ENCODE measurements at regions not wholly inside any gene's neighbourhood (a gene's known extent, or its start where the extent isn't known, plus 50 kb on each side); places are given as distances from the start of the nearest gene placed in this dataset.
"Not testable (repeated sequence)": the region's sequence is repeated elsewhere in the genome, so short reads cannot be mapped to it uniquely, and the experiment has no call there.

DNA sequence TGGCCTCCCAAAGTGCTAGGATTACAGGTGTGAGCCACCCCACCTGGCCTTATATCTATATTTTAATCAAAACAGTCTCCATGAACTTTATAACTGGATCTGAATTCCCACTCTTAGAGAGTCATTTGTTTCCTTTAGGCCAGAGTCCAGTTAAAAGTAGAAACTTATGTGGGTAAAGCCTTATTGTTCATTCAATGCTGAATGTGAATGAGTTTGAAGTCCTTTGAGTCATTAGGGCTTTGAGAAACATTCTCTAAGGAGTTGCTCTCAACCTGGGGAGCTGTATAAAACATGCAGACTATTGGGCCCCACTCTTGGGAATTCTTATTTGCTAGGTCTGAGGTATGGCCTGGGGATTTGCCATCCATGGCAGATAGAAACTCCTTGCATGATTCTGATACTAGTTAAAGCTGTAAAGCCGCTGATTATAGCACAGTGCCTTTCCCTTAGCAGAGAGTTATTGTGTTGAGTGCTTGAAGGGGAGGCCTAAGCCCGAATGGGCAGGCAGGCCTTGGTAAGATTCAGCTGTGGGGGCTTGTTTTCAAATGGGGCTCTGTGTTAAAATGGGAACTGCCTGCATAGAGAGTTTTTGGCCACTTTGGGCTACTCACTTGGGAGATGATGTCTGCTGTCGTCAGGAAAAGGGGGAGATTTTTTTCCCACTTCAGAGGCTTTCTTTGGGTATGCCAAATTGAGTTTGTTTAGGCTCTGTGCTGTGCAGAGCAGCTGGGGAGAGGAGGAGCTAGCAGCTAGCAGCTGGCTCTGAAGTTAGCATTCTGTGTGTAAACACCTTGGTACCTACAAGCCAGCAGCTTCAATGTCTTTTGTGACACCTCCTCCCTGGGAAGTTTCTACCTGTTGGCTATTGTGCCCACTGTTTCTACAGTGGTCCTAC lies 117.5 kb downstream of the DACT1 start:
- DNase-seq, result no peak

DNA sequence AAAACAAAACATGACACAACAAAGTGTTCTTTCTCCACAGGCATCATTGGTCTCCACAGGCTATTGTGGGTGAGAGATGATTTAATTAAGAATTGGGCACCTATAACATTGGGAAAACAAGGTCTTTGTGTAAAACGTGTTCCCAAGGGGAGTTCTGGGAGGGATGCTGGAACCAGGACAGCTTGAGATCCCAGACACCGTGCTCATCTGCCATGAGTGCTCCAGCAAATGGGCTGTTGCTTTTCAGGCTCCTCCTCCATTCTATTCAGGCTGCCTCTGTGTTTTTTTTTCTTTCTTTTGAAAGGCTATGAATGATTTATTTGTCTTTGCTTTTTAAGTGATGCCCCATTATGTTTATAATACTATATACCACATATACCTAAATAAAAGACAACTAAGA lies 122.4 kb downstream of the DACT1 start:
- no peak for DNase-seq

DNA sequence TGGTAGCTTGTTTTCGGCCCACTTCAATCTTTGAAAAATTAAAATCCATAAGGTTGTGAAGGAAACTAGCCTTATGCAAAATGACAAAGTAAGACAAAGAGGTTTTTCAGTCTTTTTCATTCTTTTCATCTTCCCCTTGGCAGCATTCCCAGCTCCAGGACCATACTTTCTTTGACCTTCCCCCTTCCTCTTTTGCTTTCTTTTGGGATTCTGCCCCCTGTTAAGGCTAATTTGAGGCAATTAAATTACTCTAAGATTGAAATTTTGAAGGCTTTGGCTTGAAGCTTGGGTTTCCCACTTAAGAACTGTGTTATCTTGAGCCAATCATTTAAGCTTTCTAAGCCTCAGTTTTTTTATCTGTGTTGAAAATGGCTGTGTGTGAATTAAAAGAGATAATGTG lies 124.9 kb downstream of the DACT1 start:
- no peak for DNase-seq

DNA sequence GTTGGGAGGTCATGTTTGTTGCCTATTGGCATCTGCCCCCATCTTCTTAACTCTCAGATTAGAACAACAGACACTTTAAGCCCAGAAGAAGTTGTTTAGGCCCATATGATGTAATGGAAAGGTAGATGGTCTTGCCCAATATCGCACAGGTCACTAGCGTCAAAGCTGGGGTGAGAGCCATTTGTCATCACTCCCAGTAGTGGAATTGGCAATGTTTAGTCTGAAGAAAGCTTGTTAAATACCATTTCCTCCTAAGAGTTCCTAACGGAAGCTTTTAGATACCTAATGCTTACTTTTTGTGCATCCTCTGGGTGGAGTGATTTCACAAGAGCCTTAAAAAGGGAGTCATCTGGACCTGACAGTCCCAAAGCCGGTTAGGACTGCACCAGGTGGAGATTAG lies 125.4 kb downstream of the DACT1 start:
- DNase-seq, result no peak

DNA sequence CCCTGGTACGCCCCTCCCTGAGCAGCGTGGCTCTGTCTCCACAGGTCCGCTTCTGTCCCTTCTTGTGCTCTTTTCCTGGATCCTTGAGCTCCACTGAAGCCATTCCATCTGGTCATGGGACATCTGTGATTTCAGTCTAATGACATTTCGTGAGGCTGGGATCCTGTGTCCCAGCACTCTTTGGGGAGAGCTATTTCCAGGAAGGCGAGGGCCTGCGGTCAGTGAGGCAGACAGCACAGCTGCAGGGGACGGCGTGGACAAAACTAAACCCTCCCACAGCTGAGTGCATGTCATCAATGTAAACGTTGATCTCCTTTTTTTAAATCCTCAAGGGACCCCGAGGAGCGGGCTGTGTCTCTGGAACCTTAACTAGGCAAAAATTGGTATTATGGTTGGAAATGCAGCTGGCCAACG lies 127.7 kb downstream of the DACT1 start:
- DNase-seq, result no peak

DNA sequence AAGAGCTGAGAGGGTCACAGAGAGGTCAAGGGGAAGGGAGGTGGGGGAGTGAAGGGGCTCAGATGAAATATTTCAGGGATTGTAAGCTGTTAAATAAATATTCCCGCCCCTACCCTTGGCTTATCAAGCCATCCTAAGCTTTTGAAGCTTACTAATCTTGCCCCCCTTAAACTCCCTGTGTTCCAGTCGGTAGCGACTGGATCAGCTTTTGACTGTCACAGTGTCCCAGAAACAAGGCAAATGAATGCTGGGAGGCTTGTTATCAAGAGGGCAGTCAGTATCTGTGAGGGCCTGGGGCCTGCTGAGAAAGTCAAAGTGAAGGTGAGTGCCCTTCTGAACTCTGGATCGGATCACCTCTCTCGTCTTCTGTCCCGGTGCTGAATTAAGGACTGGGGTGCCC lies 128.1 kb downstream of the DACT1 start:
- DNase-seq, result no peak

DNA sequence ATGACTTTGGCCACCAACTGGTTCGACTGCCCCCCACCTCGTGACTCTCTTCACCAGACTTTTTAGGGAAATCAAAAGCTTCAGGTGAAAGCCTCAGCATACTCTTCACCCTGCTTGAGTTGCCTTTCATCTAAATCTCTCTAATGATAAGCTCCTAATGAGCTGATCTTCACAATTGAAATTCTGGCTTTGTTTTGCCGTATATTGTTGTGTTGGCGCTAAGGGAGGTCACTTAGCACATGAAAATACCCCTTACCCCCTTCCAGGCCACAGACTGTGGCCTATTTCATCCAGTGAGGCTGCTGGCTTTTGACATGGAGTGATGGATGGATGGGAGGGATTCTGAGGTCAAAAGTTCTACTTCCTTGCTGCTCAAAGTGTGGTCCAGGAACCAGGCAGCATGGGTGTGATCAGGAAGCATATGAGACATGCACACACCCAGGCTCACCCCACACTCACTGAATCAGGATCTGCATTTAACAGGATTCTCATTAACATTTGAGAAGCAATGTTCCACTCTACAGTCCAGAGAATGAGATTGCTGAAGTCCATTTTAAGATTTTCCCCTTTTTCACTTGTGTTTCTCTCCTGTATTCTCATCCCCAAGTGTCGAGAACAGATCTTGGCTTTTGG lies 131.4 kb downstream of the DACT1 start:
- no peak for DNase-seq

DNA sequence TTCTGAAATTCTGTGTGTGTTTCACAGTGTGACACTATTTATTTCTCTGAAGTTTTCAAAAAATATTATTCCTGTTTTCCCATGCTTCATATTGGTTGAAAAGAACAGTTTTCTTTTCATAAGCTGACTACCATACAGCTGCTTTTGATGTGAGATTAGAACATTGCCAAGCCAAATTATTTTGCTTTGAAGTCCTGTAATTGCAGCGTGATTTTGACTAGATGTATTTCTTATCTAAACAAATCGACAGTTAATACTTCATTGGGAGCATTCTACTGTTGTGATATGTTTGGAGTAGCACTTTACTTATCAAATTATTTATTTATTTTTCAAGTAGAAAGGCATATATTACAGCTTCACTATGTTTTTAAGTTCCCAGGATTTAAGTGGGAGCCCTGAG lies 132.0 kb downstream of the DACT1 start:
- no peak for DNase-seq

DNA sequence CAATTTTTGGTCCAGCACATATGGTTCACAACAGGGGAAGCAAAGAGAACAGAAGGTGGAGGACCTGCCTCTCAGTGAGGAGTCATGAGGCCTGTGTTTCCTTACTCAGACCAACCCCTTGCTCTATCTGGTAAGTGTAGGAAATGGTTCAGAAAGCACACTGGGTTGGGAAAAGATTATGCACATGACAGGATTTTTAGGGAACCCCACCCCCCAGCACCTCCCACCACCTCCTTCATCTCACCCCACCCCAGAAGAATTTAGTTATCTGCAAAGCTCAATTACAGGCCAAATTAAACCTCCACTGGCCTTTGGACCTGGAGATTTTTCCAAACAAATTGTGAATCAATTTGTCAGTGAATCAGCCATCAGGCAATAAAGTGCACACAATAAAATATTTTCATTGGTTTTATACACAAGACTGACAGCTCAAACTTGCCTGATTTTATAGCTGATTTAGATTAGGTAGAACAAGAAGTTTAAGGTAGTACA lies 132.8 kb downstream of the DACT1 start:
- no peak for DNase-seq

DNA sequence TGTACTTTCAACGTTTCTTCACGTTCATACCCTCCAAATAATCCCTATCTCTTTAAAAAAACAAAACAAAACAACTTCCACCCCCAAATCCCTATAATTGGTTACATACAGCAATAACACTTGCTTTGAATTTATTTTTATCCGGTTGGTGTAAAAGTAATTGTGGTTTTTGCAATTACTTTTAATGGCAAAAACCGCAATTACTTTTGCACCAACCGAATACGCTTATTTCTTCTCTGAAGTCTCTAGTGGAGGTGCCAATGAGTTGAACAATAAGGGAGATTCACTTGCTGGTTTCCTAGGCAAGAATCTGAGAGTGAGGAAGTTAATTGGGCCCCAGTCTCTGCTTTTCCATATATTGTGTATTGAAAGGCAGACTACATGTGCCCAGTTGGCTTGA lies 133.3 kb downstream of the DACT1 start:
- DNase-seq, result no peak

DNA sequence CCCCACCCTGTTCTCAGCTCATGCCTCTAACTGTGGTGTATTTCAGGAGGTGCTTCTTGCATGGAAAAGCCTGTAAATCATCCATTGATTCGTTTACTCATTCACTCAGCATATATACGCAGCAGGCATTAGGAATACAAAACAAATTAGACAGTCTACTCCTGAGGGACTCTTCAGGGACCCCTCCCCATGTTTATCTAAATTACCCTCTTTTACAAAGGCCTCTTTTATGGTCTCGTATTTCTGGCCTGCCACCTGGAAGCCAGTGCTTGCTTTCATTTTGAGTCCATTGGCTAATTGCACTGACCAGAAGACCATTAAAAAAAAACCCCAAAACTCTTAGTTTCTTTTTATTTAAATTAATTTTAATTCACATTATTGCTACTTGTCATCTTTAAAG lies 134.4 kb downstream of the DACT1 start:
- no peak for DNase-seq

DNA sequence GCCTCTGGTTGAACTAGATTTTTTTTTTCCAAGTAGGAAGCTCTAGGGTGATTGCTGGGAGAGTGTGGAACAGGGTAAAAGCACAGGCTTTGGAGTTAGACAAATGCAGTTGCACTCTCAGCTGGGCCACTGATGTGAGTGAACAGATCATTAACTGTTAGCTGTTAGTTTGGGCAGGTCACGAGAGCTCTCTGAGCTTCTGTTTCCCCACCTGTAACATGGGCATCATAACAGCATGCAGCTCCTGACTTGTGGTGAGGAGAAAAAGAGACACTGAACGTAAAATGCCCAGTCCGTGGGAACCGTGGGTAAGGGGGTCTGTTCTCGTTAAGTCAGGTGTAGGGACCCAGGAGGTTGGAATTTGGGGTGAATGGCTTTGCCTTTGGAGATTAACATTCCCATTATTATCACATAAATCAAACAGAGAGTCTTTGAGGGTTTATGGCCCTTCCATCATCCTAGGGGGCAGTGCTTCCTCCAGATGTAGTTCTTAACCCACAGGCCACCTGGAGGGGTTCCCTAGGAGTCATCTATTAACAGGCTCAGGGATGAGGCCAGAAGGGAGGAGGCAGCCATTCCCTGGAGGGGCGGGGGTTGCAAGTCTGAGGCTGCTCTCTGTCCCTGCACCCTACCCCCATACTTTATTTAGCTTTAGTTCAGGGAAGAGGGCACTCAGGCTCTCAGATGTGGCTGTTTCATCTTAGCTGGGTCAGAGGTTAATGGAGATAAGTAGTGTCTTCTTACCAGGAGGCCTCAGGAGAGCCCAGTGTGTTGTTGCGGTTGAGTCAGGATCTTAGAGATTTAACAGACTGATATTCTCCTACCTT lies 135.2 kb downstream of the DACT1 start:
- DNase-seq, result no peak

DNA sequence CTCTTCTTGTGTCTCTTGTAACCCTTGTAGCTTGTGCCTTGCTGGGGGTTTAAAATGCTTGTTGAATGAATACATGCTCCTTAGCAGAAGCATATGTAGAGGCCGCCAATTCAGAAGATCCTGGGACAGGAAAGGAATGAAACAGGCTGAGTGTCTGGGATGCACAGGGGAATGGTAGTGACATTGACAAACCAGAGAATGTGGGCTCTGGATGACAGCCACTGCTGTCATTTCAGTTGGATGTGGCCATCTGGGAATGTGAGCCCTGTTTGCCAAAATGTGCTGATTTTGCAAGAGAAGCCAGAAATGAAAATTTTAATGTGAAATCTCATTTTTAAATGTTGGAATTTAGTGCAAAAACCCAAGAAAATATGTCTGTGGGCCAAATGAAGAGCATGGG lies 136.8 kb downstream of the DACT1 start:
- no peak for DNase-seq

DNA sequence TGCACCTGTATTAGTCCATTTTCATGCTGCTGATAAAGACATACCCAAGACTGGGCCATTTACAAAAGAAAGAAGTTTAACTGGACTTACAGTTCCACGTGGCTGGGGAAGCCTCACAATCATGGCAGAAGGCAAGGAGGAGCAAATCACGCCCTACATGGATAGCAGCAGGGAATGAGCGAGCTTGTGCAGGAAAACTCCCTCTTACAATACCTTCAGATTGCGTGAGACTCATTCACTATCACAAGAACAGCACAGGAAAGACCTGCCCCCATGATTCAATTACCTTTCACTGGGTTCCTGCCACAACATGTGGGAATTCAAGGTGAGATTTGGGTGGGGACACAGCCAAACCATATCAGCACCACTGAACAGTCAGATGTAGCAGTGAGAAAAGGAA lies 137.4 kb downstream of the DACT1 start:
- DNase-seq, result not testable (repeated sequence)

DNA sequence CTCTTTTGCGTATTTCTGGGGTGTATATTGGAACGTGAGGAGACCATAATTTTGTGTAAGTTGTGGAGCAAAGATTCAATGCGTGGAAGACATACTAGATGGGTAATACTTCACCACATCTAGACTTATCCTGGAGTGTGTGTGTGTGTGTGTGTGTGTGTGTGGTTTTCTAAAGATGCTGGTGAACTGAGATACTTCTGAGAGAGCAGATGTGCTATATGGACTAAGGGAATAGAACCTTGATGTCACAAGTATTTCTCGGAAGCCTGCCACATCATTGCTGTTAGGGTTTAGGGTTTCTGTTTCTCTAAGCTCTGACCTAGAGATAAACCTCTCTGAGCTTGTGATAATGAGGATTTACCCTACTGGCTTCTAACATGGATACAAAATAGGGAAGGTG lies 138.8 kb downstream of the DACT1 start:
- no peak for DNase-seq

DNA sequence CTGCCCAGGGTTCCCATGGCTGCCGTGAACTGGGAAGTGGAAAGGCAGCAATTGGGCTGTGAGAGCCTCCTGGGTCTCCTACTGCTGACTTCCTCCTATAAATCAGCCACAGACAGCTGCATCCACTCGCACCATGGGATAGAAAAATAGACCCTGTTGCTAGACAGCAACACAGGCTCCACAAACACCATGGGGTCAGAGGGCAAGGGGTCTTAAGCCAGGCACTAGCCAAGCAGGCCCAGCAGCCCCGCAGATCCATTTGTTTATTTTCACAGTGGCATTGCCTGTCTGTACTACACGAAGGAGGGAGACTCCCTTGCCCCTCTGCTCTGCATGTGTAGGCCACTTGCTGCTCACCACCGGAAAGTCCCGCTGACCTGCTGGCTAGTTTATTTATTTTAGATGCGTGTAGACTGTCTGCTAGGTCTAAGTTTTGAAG lies 139.8 kb downstream of the DACT1 start:
- DNase-seq, result no peak

DNA sequence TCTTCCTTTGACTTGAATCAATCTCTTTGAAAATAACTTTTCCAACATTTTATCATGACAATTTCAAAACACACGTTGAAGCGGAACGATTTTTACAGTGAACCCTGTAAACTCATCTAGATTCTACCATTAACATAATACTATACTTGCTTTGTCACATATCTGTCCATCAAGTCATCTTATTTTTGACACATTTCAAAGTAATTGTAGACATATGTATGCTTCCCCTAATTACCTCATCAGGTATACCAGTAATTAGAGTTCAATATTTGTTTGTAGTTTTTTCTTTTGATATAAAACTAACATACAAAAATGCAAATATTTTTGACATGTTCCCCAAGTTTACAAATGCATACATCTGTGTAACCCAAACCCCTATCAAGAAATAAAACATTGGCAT lies 140.4 kb downstream of the DACT1 start:
- no peak for DNase-seq

DNA sequence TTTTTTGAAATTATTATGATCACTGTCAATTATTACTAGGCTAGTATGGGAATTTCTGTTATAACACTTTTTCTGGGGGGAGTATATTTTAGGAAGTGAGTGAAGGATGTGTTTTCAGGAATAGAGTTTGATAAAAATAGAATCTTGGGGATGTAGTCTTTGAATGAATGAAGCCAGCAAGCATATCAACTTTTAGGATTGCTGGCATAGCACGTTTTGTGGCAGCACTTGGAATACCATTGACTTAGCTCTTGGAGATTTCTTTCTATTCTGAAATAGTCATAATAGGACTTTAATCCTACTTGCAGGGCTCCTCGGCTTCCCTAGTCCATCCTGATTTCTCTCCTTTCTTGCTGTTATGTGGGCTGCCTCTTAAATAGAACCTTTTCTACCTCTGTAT lies 141.6 kb downstream of the DACT1 start:
- no peak for DNase-seq

DNA sequence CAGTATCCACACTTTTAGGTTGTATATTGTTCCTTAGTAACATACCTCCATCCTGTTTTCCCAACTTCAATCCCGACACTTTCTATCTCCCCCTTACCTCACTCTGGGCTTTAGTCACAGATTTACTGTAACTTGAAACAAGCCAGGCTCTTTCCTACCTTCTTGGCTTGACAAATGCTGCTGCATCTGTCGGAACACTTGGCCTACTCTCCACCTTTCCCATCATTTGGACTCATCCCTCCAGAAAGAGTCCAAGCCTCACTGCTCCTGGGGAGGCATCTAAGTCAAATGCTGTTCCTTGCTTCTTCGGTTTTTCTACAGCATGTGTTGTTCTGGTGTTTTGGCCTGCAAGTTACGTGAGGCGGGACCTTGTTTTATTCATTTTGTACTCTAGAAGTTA lies 142.4 kb downstream of the DACT1 start:
- no peak for DNase-seq

DNA sequence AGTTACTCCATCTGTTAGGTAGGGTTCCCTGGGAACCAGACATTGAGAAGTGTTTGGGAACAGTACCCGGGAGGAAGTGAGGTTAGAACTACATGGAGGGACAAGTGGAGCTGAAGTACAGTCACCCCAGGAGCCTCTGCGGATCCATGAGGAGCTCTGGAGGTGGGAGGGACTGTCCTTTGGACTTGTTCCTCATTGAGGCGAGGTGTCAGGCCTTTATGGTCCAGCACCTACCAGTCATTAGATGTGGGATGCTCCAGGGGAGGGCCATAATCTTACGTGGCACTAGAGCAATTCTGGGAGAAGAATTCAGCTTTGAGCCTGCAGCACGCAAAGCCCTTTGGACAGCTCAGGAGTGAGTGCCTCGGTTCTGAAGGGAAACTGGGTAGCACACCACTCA lies 142.8 kb downstream of the DACT1 start:
- no peak for DNase-seq

DNA sequence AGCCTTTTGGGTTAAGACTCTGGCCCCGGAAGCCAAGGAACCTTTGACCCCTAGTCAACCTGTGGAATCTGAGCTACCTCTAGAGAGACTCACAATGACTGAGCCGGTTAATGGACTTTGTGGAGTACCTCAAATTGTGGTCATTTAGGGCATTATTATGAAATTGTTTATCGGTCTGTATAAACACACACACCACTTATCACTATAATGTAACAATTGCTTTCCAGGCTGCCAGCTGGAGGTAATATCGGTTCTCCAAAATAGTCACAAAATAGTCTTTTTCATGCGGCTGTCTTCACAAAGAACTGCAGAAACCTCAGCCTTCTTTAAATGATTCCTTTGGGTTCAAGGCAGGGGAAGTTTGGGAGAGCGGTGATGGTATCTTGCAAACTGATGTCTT lies 144.2 kb downstream of the DACT1 start:
- no peak for DNase-seq

DNA sequence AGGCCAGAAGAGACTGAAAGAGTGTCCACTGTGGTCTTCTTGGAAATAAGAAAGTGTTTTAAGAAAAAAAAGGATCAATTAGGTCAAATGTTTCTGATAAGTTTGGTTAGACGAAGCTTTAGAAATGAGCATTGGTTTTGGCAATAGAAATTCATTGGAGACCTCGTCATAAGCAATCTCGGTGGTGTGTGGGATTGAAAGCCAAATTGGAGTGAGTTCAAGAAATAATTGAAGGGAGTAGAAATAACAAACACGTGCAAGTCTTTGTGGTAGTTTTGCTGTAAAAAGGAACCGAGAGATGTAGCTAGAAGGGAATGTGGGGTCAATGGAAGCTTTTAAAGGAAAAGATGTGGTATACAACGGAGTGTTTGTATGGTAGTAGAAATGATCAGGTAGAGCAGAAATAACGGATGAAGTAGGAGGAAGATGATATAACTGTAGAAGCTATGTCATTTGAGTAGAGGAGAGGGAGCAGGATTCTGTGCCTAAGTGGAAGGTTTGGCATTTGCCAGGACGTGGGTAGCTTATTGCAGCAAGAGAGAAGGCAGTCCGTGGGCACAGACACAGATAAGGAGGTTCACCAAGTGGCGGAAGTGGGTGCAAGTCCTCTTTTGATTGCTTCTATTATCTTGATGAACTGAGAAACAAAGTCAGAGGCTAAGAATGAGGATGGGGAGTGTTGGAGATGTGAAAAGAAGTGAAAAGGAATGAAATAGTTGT lies 146.2 kb downstream of the DACT1 start:
- no peak for DNase-seq

DNA sequence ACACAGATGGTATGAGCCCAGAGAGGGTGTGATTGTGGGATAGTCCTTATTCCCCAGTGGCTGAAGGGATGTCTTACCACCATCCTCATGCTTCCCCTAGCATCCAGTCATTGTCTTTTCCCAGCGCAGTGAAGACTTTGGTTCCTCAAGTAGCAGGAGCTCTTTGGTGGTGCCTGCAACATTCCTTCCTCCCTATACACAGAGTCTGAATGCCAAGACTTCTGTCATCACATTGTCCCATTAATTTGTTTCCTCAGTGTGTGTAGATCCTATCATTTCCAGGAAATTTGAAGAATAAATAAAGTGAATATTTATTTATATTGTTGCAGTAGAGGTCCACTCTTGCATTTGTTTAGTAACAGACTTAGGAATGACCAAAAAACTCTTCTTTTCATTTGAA lies 147.2 kb downstream of the DACT1 start:
- no peak for DNase-seq
